WTC11 (cell line): ENCODE measurements at regions not wholly inside any gene's neighbourhood (a gene's known extent, or its start where the extent isn't known, plus 50 kb on each side); places are given as distances from the start of the nearest gene placed in this dataset.

Experiments
- ATAC-seq: fragments of 200-7000 bp; cut with Tn5 transposase; 2 replicates; pipeline ENCODE4 v1.10.0; 2021; ENCODE audit warnings: mild to moderate bottlenecking, moderate library complexity
- CTCF ChIA-PET: fragments of 300-600 bp; sonication (Branson Sonifier 250); formaldehyde crosslinking; loops from one replicate; lab custom pipeline; 2021; ENCODE audit warnings: antibody characterized with exemption; lab: Charles Lee
- POLR2A ChIA-PET: fragments of 350-600 bp; sonication (Branson Sonifier 250); formaldehyde crosslinking; loops from one replicate; lab custom pipeline; 2021; ENCODE audit warnings: antibody characterized with exemption; lab: Charles Lee
- DNase-seq: peaks from one replicate; pipeline ENCODE4 v3.0.0; 2021; ENCODE audit warnings: low spot score
- H3K27ac Mint-ChIP-seq: 2 replicates; pipeline ENCODE4 v1.8.0; 2021; ENCODE audit warnings: mixed read lengths
- H3K27me3 Mint-ChIP-seq: 2 replicates; pipeline ENCODE4 v1.8.0; 2021; ENCODE audit warnings: low read depth, mild to moderate bottlenecking, moderate library complexity, mixed read lengths
- H3K36me3 Mint-ChIP-seq: 2 replicates; pipeline ENCODE4 v1.8.0; 2021; ENCODE audit warnings: mixed read lengths
- H3K4me1 Mint-ChIP-seq: 2 replicates; pipeline ENCODE4 v1.8.0; 2022; ENCODE audit warnings: mixed read lengths
- H3K4me3 Mint-ChIP-seq: 2 replicates; pipeline ENCODE4 v1.8.0; 2021; ENCODE audit warnings: mild to moderate bottlenecking, moderate library complexity, mixed read lengths
- H3K9me3 Mint-ChIP-seq: 2 replicates; pipeline ENCODE4 v1.8.0; 2021; ENCODE audit warnings: mixed read lengths
- ATF2 ChIP-seq: sonication (generic); formaldehyde crosslinking; IDR thresholded peaks from 2 replicates; pipeline ENCODE4 v1.8.1; 2022; ENCODE audit warnings: low read depth, missing genetic modification reagents, borderline replicate concordance
- CDX4 ChIP-seq: fragments of 250-450 bp; sonication (Bioruptor Pico); IDR thresholded peaks from 2 replicates; pipeline ENCODE4 v1.9.0; 2021; ENCODE audit warnings: moderate library complexity, mild to moderate bottlenecking, inconsistent platforms, borderline replicate concordance
- CREB1 ChIP-seq: sonication (generic); formaldehyde crosslinking; IDR thresholded peaks from 2 replicates; pipeline ENCODE4 v1.8.0; 2023; ENCODE audit warnings: mild to moderate bottlenecking, missing genetic modification reagents
- CREM ChIP-seq: sonication (generic); formaldehyde crosslinking; IDR thresholded peaks from 2 replicates; pipeline ENCODE4 v1.8.1; 2022; ENCODE audit warnings: mild to moderate bottlenecking, missing genetic modification reagents, moderate library complexity
- ESRRA ChIP-seq: sonication (generic); formaldehyde crosslinking; IDR thresholded peaks from 2 replicates; pipeline ENCODE4 v1.8.1; 2022; ENCODE audit warnings: mild to moderate bottlenecking, missing genetic modification reagents, borderline replicate concordance
- FOXK1 ChIP-seq: sonication (generic); formaldehyde crosslinking; IDR thresholded peaks from 2 replicates; pipeline ENCODE4 v1.8.0; 2022; ENCODE audit warnings: mild to moderate bottlenecking, moderate library complexity, missing genetic modification reagents
- GTF2I ChIP-seq: fragments of 250-450 bp; sonication (Bioruptor Pico); conservative IDR thresholded peaks from 2 replicates; pipeline ENCODE4 v1.4.0; 2021; ENCODE audit warnings: mild to moderate bottlenecking
- IRF1 ChIP-seq: sonication (generic); formaldehyde crosslinking; IDR thresholded peaks from 2 replicates; pipeline ENCODE4 v1.8.0; 2023; ENCODE audit warnings: missing genetic modification reagents
- MAX ChIP-seq: sonication (generic); formaldehyde crosslinking; IDR thresholded peaks from 2 replicates; pipeline ENCODE4 v1.8.0; 2022; ENCODE audit warnings: mild to moderate bottlenecking, missing genetic modification reagents
- MXD4 ChIP-seq: fragments of 250-450 bp; sonication (Bioruptor Pico); IDR thresholded peaks from 2 replicates; pipeline ENCODE4 v1.8.0; 2021; ENCODE audit warnings: mild to moderate bottlenecking, moderate library complexity, borderline replicate concordance
- NFYB ChIP-seq: sonication (generic); formaldehyde crosslinking; conservative IDR thresholded peaks from 2 replicates; pipeline ENCODE4 v1.8.0; 2022; ENCODE audit warnings: low read depth, missing genetic modification reagents
- RELA ChIP-seq: sonication (generic); formaldehyde crosslinking; IDR thresholded peaks from 2 replicates; pipeline ENCODE4 v1.8.1; 2022; ENCODE audit warnings: missing genetic modification reagents, mild to moderate bottlenecking, borderline replicate concordance
- SMAD3 ChIP-seq: sonication (generic); formaldehyde crosslinking; IDR thresholded peaks from 2 replicates; pipeline ENCODE4 v1.8.0; 2022; ENCODE audit warnings: missing genetic modification reagents, mild to moderate bottlenecking, borderline replicate concordance
- SOX15 ChIP-seq: fragments of 250-450 bp; sonication (Bioruptor Pico); IDR thresholded peaks from 2 replicates; pipeline ENCODE4 v1.9.0; 2021; ENCODE audit warnings: mild to moderate bottlenecking
- SP1 ChIP-seq: sonication (generic); formaldehyde crosslinking; conservative IDR thresholded peaks from 2 replicates; pipeline ENCODE4 v1.8.1; 2022; ENCODE audit warnings: missing genetic modification reagents
- TEAD4 ChIP-seq: sonication (generic); formaldehyde crosslinking; IDR thresholded peaks from 2 replicates; pipeline ENCODE4 v1.8.0; 2022; ENCODE audit warnings: mild to moderate bottlenecking, missing genetic modification reagents
- USF1 ChIP-seq: sonication (generic); formaldehyde crosslinking; IDR thresholded peaks from 2 replicates; pipeline ENCODE4 v1.8.0; 2022; ENCODE audit warnings: mild to moderate bottlenecking, missing genetic modification reagents
- ZMAT4 ChIP-seq: fragments of 250-450 bp; sonication (Bioruptor Pico); IDR thresholded peaks from 2 replicates; pipeline ENCODE4 v1.9.0; 2021; ENCODE audit warnings: mild to moderate bottlenecking
- ZNF138 ChIP-seq: sonication (generic); formaldehyde crosslinking; conservative IDR thresholded peaks from 2 replicates; pipeline ENCODE4 v1.8.1; 2022; ENCODE audit warnings: mild to moderate bottlenecking, moderate library complexity, missing genetic modification reagents
- ZNF232 ChIP-seq: sonication (generic); formaldehyde crosslinking; IDR thresholded peaks from 2 replicates; pipeline ENCODE4 v1.8.0; 2022; ENCODE audit warnings: mild to moderate bottlenecking, missing genetic modification reagents
- ZNF512 ChIP-seq: sonication (generic); formaldehyde crosslinking; IDR thresholded peaks from 2 replicates; pipeline ENCODE4 v1.8.1; 2022; ENCODE audit warnings: missing genetic modification reagents, borderline replicate concordance

GRCh38 chr5:120108586-120109248 lies 355.4 kb upstream of the PRR16 start (continued):
- TF ChIP-seq IRF1 (CRISPR knock-in tag) (no peak), ZNF512 (CRISPR knock-in tag) (no peak), NFYB (CRISPR knock-in tag) (no peak), GTF2I (no peak), CREB1 (CRISPR knock-in tag) (no peak)
- TF ChIP-seq, all 79 proteins: peak for 0

- no peak overlapping the region for H3K4me3 Mint-ChIP-seq
- ATAC-seq (no peak), DNase-seq (no peak)
- no peak overlapping the region for H3K27ac Mint-ChIP-seq
- TF ChIP-seq MAX (no peak), CDX4 (CRISPR knock-in tag) (no peak), ESRRA (CRISPR knock-in tag) (no peak), MXD4 (CRISPR knock-in tag) (no peak), SP1 (CRISPR knock-in tag) (no peak), SOX15 (no peak), FOXK1 (CRISPR knock-in tag) (no peak), CREM (CRISPR knock-in tag) (no peak), TEAD4 (CRISPR knock-in tag) (no peak), ZMAT4 (CRISPR knock-in tag) (no peak), ZNF232 (no peak), ATF2 (CRISPR knock-in tag) (no peak)
- no peaks in the 10 kb centered on the region for H3K27me3 Mint-ChIP-seq
- ChIA-PET POLR2A (no interaction called here), CTCF (no interaction called here)
- no peaks in the 10 kb centered on the region for H3K4me1 Mint-ChIP-seq
- peaks cover 18% of the 10 kb centered on the region for H3K9me3 Mint-ChIP-seq
- H3K36me3 Mint-ChIP-seq, result peaks cover 2% of the 10 kb centered on the region
Observed at GRCh38 chr5:120122703-120123102, 341.4 kb upstream of the PRR16 start.

- H3K9me3 Mint-ChIP-seq, result peaks cover 16% of the 10 kb centered on the region
- CTCF ChIA-PET, result no interaction called here
- no peak for ATAC-seq
Observed at GRCh38 chr5:120124031-120124430, 340.1 kb upstream of the PRR16 start.

More at GRCh38 chr5:120124031-120124430, 340.1 kb upstream of the PRR16 start:
- TF ChIP-seq USF1 (CRISPR knock-in tag) (no peak), RELA (CRISPR knock-in tag) (no peak), ZNF138 (CRISPR knock-in tag) (no peak), SMAD3 (no peak), ATF2 (CRISPR knock-in tag) (no peak)
- H3K27ac Mint-ChIP-seq, result no peak overlapping the region
- no peaks in the 10 kb centered on the region for H3K4me1 Mint-ChIP-seq
- POLR2A ChIA-PET, result no interaction called here
- no peak overlapping the region for H3K4me3 Mint-ChIP-seq
- no peak for DNase-seq
- no peaks in the 10 kb centered on the region for H3K27me3 Mint-ChIP-seq
- H3K36me3 Mint-ChIP-seq, result peaks cover 9% of the 10 kb centered on the region
